DMS53 treated with DMSO at 0.1 percent for 48 hours (cell line): ENCODE measurements at regions not wholly inside any gene's neighbourhood (a gene's known extent, or its start where the extent isn't known, plus 50 kb on each side); places are given as distances from the start of the nearest gene placed in this dataset.
A peak's percentile ranks its signal among the peaks of the same experiment; 100 is the strongest.
"Not testable (repeated sequence)": the region's sequence is repeated elsewhere in the genome, so short reads cannot be mapped to it uniquely, and the experiment has no call there.

Experiments used
- DNase-seq: peaks from one replicate; lab custom pipeline; 2025; ENCODE audit not compliant: unreplicated experiment; lab: John Stamatoyannopoulos, UW

DNA sequence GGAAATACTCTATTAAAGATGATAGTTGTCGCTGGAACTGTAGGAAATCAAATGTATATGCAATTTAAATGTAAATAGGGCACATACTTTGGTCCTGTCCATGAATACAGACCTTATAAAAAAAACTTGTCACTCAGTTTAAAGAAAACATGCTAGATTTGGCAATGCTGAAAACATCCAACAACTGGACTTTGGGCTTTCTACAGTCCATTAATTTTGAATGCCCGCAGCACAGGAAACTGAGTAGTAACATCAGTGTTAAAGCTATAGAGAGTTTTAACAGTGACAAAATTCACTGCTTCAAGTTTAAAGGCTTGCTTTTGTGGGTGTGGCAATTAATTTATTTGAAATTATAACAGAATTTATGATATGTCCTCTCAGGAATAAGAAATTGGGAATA is 578.4 kb downstream of the TRIML1 start:
- no peak for DNase-seq

- no peak for DNase-seq
Observed at GRCh38 chr4:188719794-188720193, 580.6 kb downstream of the TRIML1 start.

GRCh38 chr4:188722911-188723310 is 583.7 kb downstream of the TRIML1 start:
- DNase-seq: no peak

GRCh38 chr4:188727746-188728145 is 588.5 kb downstream of the TRIML1 start:
- no peak for DNase-seq

GRCh38 chr4:188728359-188728758 is 589.1 kb downstream of the TRIML1 start:
- no peak for DNase-seq

DNA sequence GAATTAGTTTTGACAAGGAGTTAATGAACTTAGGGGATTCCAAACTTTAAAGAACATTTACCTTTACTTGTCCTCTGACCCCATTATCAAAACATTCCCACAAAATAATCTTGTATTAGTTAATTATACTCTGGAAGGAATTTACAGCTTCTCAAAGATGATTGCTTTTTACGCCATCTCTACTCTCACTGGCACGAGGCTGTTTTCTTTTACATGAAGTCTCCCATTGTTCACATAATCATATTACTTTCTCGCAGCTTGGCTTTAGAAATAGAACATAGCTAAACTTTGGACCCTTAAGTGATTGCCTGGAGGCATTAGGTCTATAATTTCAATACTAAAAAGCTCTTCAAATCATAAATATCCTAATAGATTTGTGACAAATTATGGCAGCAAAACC is 592.9 kb downstream of the TRIML1 start:
- no peak for DNase-seq

- DNase-seq: no peak
Observed at GRCh38 chr4:188735082-188735481, 595.8 kb downstream of the TRIML1 start.

DNA sequence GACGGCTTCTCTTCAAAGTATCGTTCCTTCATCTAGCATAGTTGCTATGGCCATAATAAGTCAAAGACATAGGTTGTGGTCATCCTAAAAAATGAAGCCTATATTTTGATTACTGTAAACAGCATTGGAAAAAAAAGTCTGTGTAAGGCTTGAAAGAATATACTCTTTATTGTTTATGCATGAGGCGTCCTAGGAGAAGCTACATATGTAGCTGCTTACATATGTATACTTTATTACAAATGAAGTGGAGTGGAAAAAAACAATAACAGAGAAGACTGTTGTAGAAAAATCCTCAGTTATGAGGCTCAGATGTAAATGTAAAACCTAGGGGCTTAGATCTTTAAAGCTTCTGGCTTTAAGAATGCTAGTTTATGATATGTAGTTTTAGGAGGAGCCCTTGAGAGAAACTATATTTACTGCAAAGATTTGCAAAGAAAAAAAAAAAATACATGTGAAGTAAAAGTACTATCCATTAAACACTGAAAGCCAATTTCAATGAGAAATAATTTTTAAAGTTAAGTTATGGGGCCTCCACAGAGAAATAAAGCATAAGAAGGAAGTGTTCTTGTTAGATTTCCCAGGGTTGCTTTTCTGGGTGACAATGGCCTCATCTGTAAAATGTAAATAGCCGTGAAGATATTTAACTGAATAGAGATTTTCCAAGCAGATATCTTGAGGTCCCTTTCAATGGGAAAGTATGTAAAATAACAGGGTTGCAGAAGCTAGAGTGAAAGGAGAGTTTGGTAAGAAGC is 598.2 kb downstream of the TRIML1 start:
- no peak for DNase-seq

GRCh38 chr4:188738290-188738689 is 599.0 kb downstream of the TRIML1 start:
- DNase-seq: not testable (repeated sequence)

GRCh38 chr4:188740172-188740571 is 600.9 kb downstream of the TRIML1 start:
- DNase-seq: not testable (repeated sequence)

DNA sequence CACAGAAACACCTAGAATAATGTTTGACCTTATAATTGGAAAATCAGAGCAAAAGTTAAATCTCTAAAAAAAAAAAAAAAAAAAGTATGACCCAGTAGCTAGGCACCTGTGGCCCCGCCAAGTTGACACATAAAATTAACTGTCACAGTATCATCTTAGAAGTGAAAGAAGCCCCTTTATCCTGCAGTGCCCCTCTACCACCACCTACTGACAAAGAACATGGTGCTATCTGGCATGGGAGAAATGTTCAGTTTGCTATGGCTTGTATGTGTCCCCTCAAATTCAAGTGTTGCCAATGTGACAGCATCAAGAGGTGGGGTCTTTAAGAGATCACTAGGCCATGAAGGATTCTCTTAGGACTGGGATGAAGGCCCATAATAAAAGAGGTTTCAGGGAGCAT is 601.5 kb downstream of the TRIML1 start:
- DNase-seq: not testable (repeated sequence)

GRCh38 chr4:188754372-188755002 is 615.2 kb downstream of the TRIML1 start:
- DNase-seq: no peak

DNA sequence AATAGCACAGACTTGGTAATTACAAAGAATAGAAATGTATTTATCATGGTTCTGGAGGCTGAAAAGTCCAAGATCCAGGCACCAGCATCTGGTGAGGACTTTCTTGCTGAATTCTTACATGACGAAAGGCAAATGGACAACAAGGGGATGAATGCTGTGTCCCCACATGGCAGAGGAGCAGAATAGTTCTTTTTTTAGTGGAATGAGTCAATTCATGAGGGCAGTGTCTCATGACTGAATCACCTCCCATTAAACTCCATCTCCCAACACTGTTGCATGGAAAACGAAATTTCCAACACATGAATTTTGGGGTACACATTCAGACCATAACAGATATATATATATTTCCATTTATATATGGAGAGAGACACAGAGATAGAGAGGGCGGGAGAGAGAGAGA is 628.3 kb downstream of the TRIML1 start:
- DNase-seq: no peak

- DNase-seq: no peak
Observed at GRCh38 chr4:188778905-188779304, 639.7 kb downstream of the TRIML1 start.

GRCh38 chr4:188779581-188779980 is 640.3 kb downstream of the TRIML1 start:
- DNase-seq: no peak

DNA sequence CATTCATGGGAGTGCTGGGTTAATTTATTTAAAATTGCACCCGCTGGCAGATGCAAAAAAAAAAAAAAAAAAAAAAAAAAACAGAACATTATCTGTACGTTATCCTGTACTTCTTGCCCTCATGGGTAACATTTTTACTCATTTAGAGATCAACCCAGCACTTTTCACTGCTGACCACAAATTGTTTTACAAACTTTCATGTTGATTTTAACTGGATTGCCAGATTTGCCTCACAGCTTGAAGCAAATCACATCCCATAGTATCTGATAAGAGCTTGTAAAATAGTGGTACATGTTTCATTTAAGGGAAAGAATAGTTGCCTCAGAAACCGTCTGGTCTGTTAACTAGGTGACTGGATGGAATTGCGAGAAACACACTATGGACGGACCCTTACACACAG is 640.8 kb downstream of the TRIML1 start:
- DNase-seq: no peak

DNA sequence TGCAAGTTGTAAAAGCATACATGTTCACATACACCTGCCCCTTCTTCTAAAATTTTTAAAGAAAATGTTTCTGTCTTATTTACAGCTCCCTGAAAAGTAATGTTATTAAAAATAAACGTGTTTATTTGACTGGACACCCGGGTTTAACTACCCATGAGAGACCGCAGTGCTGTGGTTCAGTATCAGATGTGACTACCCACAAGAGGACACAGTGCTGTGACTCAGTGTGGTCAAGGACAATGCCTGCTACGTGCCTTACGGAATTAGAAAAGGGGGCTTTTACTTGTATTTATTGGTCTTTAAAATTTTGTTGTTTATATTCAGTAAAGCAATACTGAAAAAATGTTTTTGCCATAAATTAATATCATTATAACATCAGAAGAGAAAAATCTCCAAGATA is 641.4 kb downstream of the TRIML1 start:
- no peak for DNase-seq

DNA sequence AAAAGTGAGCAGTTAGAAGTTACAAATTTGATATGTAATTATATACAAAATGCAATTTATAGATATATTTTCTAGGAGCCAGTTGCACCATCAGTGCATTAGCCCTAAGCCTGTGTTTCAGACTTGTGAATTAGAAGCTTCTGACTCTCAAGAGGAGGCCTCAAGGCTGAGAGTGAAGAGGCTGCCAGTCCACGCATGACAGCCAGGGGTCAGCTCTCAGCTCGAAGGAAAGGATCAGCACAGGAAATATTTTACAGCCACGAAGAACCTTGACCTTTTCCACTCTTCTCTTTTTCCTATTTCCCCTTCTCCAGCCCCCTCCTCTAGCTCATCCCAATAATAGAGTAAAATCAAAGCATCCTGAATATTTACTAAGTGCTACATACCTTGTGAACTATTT is 642.4 kb downstream of the TRIML1 start:
- DNase-seq: peak; percentile 15

- no peak for DNase-seq
Observed at GRCh38 chr4:188783175-188783574, 643.9 kb downstream of the TRIML1 start.

GRCh38 chr4:188783606-188784160 is 644.4 kb downstream of the TRIML1 start:
- DNase-seq: no peak

- DNase-seq: not testable (repeated sequence)
Observed at GRCh38 chr4:188796600-188796999, 657.4 kb downstream of the TRIML1 start.

DNA sequence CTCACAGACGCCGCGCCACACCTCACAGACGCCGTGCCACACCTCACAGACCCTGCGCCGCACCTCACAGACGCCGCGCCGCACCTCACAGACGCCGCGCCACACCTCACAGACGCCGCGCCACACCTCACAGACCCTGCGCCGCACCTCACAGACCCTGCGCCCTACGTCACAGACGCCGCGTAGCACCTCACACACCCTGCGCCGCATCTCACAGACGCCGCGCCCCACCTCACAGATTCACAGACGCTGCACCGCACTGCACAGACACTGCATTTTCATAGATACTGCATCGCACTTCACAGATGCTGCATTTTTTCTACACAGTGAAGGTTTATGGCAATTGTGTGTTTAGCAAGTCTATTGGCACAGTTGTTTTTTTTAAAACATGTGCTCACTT is 657.8 kb downstream of the TRIML1 start:
- DNase-seq: not testable (repeated sequence)
